GM12892 (cell line): ENCODE measurements at regions not wholly inside any gene's neighbourhood (a gene's known extent, or its start where the extent isn't known, plus 50 kb on each side); places are given as distances from the start of the nearest gene placed in this dataset.

Experiments used
- DNase-seq: peaks from one replicate; pipeline ENCODE4 v3.0.0; 2011; ENCODE audit not compliant: insufficient read length
- FAIRE-seq: peaks from 2 replicates; lab custom pipeline; 2011; peaks lifted over from hg19 to GRCh38; lab: Jason Lieb, UNC
- POLR2A ChIP-seq: IDR thresholded peaks from 2 replicates; pipeline ENCODE4 v1.6.1; 2011; ENCODE audit warnings: low read depth, low read length, control low read depth
- POLR2AphosphoS5 ChIP-seq: IDR thresholded peaks from 2 replicates; pipeline ENCODE4 v1.6.1; 2011; ENCODE audit warnings: low read depth, low read length, control low read depth
- TAF1 ChIP-seq: IDR thresholded peaks from 2 replicates; pipeline ENCODE4 v1.6.1; 2011; ENCODE audit warnings: low read depth, mild to moderate bottlenecking, control low read depth, low read length, borderline replicate concordance

DNA sequence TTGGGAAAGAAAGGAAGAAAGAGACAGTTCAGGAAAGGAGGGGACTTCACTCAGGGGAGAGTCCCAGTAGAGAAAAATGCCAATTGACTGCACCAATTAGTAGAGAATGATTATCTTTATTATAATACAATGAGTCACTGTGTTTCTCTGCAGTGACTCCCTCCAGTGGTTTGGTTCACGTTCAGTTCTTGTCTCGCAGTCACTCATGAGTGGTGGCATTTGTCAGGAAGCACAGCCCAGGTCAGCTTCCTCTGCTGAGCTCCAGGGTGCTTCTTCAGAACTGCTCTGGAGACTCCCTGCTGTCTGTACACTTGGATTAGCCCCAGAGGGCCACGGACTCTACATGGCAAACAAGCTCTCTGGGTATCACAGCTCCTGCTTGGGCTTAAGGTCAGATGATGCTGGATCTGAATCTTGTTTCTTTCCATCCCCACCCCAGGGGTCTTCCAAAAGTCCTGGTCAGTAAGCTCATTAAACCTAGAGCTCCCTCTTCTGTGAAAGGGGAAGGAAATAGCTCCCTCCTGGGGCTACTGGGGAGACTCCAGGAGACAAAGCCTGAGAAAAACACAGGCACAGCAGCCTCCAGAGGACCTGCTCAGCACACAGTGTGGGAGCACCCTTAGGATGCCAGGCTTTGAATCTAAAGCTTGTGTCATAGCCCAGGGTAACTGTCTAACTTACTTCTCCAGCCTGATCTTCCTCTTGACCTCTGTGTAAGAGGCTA lies 619.0 kb downstream of the AJAP1 start:
- DNase-seq (no peak), FAIRE-seq (no peak)
- no peak for TF ChIP-seq TAF1
- no peak for TF ChIP-seq POLR2AphosphoS5
- TF ChIP-seq POLR2A, result no peak

DNA sequence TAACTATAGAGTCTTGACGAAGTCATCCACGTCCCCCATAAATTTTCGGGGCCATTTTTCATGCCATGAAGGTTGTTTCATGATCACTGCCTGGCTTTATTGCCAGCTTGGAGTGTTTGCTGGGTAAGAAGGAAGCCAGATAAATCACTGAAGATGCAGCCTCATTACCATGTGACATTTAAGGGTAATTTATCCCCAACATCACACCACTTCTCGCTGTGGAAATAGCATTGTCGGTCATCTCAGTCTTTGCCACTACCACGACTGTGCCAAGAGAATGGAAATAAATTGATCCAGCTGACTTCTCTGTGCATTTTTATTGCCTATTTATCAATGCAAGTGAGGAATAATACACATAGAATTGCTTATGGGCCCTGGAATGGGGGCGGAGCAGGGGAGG lies 617.9 kb downstream of the AJAP1 start:
- TF ChIP-seq TAF1 (no peak), POLR2AphosphoS5 (no peak), POLR2A (no peak)
- DNase-seq (no peak), FAIRE-seq (no peak)

DNA sequence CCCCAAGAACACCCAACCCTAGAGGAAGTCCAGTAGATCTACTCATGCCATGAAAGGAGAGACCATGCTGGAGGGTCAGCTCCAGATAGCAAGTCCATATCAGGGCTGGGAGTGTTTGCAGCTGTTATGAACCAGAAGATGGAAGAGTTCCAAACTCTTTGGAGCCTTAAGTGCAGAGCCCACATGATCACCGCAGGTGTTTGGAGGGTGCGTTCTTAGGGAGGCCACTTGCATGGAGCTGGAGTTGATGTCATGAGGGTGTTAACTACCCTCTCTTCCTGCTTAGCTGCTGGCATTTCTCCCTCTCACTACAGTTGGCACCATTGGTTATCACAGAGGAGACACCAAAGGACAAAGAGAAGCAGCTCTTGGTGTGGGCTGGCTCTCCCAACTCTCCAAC lies 616.9 kb downstream of the AJAP1 start:
- no peak for DNase-seq
- TF ChIP-seq TAF1, result no peak
- TF ChIP-seq POLR2A, result no peak
- TF ChIP-seq POLR2AphosphoS5, result no peak
- FAIRE-seq, result no peak

DNA sequence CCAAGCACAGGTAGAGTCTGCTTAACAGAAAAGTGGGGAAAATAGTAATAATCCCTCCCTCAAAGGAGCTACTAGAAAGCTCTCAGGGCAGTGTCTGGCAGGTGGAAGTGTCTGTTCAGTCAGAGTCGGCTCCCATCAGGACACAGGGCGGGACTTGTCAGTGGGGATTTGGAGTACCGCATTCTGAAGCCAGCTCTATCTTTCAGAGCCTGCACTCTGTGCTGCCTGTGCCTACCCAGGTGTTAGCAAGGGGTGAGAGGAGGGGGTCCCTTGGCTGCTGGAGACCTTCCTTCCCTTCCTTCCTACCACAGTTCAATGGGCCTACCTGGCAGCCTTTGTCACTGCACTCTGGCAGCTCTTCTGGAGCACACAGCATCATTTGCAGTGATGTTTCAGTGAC lies 615.5 kb downstream of the AJAP1 start:
- FAIRE-seq (no peak), DNase-seq (no peak)
- no peak for TF ChIP-seq POLR2AphosphoS5
- no peak for TF ChIP-seq TAF1
- no peak for TF ChIP-seq POLR2A

DNA sequence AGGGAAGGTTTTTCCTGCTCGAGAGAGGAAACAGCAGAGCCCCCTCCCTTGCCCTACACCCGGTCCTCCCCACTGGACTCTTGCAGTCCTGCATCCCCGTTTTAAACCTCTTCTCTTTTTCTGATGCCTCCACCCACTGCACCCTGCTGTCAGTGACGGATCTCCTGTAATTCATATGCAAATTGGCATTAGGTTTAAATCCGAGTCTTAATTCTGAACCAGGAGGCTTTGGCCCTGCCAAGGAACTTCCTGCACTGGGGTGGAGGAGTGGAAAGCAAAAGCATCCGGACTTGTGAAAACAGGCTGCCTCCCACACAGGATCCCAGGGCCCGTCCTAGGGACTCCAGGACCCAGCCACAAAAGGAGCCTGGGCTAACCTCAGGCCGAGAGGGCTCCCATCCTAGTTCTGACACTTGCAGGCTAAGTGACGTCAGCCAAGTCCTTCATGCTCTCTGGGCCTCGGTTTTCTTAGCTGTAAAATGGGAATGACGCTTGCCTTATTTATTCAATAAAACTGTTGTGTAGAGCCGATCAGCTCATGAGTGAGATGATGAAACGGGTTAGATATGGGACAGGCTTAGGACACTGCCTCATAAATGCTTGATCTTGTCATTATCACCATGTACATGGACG lies 613.3 kb downstream of the AJAP1 start:
- DNase-seq (no peak), FAIRE-seq (no peak)

DNA sequence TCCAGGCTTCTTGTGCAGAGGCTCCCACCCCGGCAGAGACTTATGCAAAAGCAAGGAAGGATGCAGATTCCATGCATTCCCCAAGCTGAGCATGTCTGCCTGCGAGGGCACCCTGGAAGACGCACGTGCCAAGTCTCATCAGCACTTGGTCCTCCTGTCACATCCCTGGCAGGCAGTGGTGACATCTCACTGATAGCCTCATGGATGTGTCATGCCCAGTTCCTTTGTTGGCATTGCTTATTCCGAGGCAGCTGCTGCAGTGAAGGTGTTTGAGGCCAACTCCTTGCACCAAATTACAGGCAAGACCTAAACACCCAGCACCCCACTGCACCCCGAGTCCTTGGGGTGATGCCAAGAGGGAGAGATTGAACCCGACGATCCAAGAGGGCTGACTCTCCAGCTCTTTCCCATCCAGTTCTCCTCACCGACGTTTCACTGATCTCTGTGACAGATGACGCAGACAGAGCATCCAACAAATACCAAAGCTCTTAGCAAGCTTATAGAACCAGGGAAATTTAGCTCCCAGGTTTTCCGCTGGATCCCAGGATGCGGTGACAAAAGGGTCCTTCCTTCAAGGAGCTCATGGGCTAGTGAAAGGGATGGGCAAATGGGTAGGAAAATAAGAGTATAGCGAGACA lies 611.1 kb downstream of the AJAP1 start:
- DNase-seq (no peak), FAIRE-seq (no peak)
- TF ChIP-seq POLR2AphosphoS5, result no peak
- no peak for TF ChIP-seq POLR2A
- TF ChIP-seq TAF1, result no peak

More for the DNA sequence above, 613.3 kb downstream of the AJAP1 start:
- TF ChIP-seq TAF1, result no peak
- TF ChIP-seq POLR2AphosphoS5, result no peak
- TF ChIP-seq POLR2A, result no peak

DNA sequence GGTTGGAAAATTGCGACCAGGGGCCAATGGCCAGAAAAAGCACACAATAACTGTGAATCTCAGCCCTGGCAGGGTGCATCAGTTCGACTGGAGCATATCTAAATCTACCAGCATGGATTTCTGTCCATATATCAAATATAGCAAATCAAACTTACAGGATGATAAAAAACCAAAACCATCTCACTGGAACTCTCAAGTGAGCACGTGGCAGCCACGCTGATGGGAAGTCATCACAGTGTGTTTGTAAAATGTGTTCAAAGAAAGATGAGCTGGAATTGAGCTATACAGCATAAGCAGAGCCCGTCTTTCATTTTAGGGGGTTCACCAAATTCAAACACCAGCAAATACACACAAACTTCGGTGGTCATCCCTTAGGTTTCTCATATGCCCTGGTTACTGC lies 610.1 kb downstream of the AJAP1 start:
- TF ChIP-seq POLR2AphosphoS5 (no peak), POLR2A (no peak), TAF1 (no peak)
- DNase-seq (no peak), FAIRE-seq (no peak)

DNA sequence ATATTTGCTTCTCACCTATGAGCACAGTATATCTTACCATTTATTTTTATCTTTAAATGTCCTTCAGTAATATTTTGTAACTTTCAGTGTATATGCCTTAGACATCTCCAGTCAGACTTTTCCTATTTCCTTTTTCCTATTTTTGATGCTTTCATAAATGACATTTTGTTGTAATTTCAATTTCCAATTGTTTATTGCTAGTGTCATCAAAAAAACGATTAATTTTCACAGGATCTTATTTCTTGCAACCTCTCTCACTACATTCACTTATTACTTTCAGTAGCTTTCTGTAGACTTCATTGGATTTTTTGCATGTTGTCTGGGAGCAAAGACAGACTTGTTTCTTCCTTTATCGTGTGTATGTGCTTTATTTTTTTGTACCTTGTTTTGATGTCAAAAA lies 602.4 kb downstream of the AJAP1 start:
- DNase-seq (no peak), FAIRE-seq (no peak)
- TF ChIP-seq POLR2A (no peak), TAF1 (no peak), POLR2AphosphoS5 (no peak)

DNA sequence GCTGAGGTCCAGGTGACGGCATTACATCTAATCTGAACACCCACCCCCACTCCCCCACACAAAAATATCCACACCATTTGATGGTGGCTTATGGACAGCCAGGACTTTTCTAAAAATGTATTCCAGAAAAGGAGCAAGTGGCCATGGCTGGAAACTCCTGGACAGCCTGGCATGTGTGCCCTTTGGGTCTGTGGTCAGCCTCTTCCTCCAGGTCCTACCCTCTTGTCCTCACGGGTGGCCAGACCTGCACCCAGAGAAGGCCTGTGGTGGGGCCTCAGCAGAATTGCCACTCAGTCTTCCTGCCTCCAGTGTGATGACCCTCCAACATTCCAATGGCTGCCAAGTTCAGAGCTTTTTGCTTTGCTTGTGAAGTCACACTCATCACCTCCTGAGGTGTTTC lies 600.6 kb downstream of the AJAP1 start:
- no peak for DNase-seq
- FAIRE-seq, result no peak
- TF ChIP-seq POLR2AphosphoS5 (no peak), TAF1 (no peak), POLR2A (no peak)

DNA sequence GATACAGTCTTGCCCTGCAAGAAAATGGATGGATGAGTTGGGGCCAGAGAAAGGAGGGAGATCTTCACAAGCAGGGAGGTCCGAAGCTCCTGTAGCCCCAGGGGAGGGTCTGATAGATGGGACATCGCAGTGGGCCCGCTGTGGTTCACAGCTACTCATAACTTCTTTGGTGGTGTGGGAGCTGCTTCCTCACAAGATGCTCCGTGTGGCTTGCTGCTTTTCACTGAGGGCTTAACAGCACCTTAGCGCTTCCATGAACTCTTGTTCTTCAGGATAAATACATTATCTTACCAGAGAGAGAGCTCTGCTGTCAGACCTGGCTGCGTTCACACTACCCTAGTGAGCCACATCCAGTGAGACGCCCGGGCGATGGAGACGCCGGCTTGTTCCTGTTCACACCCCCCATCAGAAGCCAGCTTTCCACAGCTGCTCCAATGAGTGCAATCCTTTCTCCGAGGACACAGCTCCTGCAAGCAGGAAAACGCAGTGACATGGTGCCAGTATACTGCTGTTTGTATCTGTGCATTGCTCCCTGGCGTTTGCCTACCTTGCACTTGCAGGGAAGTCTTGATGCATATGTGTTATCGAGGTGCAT lies 599.8 kb downstream of the AJAP1 start:
- FAIRE-seq (no peak), DNase-seq (no peak)
- TF ChIP-seq POLR2A (no peak), TAF1 (no peak), POLR2AphosphoS5 (no peak)

DNA sequence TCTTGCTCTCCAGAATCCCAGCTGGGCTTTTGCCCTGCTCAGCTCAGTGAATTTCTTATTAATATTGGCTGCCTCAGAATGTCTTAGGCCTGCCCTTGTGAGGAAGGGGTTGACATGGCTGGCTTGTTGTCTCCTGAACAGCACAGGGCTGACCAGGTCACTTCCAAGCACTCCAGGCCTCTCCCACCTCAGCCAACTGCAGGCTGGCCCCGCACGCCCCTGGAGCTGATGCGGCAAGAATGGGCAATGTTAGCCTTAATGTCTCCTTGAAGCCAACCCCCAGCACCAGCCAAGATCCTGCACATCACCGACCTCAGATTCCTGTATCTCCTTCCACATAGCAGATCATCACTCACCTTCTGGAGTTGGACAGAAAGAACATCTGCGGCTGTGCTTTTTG lies 598.6 kb downstream of the AJAP1 start:
- FAIRE-seq (no peak), DNase-seq (no peak)
- TF ChIP-seq POLR2A, result no peak
- TF ChIP-seq TAF1, result no peak
- no peak for TF ChIP-seq POLR2AphosphoS5

DNA sequence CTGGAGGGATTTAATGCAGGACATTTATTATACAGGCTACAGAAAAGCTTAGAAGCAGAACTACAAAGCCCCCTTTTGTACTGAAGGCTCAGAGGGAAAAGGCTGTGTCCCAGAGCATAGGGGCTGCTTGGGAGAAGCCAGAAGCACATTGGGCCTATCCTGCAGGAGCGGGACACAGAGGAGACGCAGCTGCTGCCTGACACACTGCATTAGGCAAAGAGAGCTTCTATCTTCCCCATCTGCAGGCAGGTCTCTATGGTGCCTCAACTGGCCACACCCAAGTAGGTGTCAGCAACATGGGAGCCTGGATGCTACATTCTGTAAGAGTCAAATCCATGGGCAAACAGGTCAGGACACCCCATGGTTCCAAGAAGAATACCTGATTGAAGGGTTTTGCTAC lies 595.9 kb downstream of the AJAP1 start:
- no peak for FAIRE-seq
- TF ChIP-seq TAF1, result no peak
- no peak for TF ChIP-seq POLR2AphosphoS5
- TF ChIP-seq POLR2A, result no peak
- DNase-seq, result no peak
